ENCODE measurements at regions not wholly inside any gene's neighbourhood (a gene's known extent, or its start where the extent isn't known, plus 50 kb on each side); places are given as distances from the start of the nearest gene placed in this dataset.

DNA sequence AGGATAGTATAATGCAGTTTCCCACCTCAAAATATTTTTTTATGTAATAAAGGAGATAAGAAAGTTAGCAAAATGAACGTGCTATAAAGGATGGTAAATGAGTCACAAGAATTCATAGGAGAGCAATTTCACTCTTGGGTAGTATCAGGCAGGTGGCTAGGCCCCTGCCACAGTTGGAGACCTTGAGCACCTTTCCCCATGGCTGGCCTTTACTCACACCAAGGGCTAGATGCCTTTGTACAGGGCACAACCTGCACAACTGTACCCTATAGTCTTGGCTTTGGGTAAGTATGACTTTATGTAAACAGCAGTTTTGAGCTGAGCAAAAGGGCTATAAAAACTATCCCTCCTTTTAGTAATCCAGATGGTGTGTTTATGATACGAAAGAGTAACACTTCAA, 85.1 kb downstream of the CTH start:
- in situ Hi-C loops (cut with HindIII; ENCODE audit: extremely low pct_ligation_motif_present, low pct_unique_long_range_greater_than_20kb), result no loop called here
- Histone ChIP-seq H3K9ac (ENCODE audit: insufficient read depth, low read depth, low read length) (no peak overlapping the region), H3K27ac (ENCODE audit: extremely low read length, insufficient read depth, low read length) (no peak overlapping the region), H3K27me3 (ENCODE audit: control insufficient read depth in 1 of 2, insufficient read depth in 2 of 2, low read length in 2 of 2) (no peaks in the 10 kb centered on the region), H2AFZ (ENCODE audit: low read length) (no peak overlapping the region), H3K4me2 (ENCODE audit: low read depth, low read length) (no peak overlapping the region), H3K4me3 (replicated peaks in 1 of 3; ENCODE audit: insufficient read depth in 1 of 3, low read depth in 2 of 3, low read length in 3 of 3) (no peak overlapping the region), H4K20me1 (ENCODE audit: insufficient read depth, low read length) (no peaks in the 10 kb centered on the region), H3K4me1 (ENCODE audit: insufficient read depth, low read length) (no peaks in the 10 kb centered on the region), H3K36me3 (replicated peaks in 1 of 2; ENCODE audit: control insufficient read depth in 1 of 2, insufficient read depth in 2 of 2, low read length in 2 of 2) (no peaks in the 10 kb centered on the region), H3K9me3 (ENCODE audit: low read length) (no peaks in the 10 kb centered on the region), H3K79me2 (ENCODE audit: insufficient read depth, low read length) (no peaks in the 10 kb centered on the region)
- CTCF ChIA-PET (ENCODE audit: low intra/inter-chr PET ratio, low total read pairs), result no interaction called here
- DNase-seq (ENCODE audit: low spot score) (no peak), ATAC-seq (no peak), FAIRE-seq (no peak)
- POLR2A ChIA-PET, result no interaction called here
- no TSS peak for BruUV-seq (replicated peaks)
- 1% methylated on average over 2 of the region's 2 CpGs for WGBS (ENCODE audit: low lambda C conversion rate)
- intact Hi-C loops (cut with micrococcal nuclease; ENCODE audit: unreplicated experiment), result no loop called here
- TF ChIP-seq, protein P1, sequence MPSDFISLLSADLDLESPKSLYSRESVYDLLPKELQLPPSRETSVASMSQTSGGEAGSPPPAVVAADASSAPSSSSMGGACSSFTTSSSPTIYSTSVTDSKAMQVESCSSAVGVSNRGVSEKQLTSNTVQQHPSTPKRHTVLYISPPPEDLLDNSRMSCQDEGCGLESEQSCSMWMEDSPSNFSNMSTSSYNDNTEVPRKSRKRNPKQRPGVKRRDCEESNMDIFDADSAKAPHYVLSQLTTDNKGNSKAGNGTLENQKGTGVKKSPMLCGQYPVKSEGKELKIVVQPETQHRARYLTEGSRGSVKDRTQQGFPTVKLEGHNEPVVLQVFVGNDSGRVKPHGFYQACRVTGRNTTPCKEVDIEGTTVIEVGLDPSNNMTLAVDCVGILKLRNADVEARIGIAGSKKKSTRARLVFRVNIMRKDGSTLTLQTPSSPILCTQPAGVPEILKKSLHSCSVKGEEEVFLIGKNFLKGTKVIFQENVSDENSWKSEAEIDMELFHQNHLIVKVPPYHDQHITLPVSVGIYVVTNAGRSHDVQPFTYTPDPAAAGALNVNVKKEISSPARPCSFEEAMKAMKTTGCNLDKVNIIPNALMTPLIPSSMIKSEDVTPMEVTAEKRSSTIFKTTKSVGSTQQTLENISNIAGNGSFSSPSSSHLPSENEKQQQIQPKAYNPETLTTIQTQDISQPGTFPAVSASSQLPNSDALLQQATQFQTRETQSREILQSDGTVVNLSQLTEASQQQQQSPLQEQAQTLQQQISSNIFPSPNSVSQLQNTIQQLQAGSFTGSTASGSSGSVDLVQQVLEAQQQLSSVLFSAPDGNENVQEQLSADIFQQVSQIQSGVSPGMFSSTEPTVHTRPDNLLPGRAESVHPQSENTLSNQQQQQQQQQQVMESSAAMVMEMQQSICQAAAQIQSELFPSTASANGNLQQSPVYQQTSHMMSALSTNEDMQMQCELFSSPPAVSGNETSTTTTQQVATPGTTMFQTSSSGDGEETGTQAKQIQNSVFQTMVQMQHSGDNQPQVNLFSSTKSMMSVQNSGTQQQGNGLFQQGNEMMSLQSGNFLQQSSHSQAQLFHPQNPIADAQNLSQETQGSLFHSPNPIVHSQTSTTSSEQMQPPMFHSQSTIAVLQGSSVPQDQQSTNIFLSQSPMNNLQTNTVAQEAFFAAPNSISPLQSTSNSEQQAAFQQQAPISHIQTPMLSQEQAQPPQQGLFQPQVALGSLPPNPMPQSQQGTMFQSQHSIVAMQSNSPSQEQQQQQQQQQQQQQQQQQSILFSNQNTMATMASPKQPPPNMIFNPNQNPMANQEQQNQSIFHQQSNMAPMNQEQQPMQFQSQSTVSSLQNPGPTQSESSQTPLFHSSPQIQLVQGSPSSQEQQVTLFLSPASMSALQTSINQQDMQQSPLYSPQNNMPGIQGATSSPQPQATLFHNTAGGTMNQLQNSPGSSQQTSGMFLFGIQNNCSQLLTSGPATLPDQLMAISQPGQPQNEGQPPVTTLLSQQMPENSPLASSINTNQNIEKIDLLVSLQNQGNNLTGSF (CRISPR knock-in tag; IDR thresholded peaks at IDR 0.05), result no peak
- TF ChIP-seq CENPT (CRISPR knock-in tag; IDR thresholded peaks at IDR 0.05; ENCODE audit: low read depth) (no peak), ZNF775 (CRISPR knock-in tag; IDR thresholded peaks at IDR 0.05; ENCODE audit: borderline replicate concordance) (no peak), ZNF24 (IDR thresholded peaks at IDR 0.05) (no peak), KMT2B (CRISPR knock-in tag; IDR thresholded peaks at IDR 0.05) (no peak), PHB2 (IDR thresholded peaks at IDR 0.05; ENCODE audit: partially characterized antibody) (no peak), RXRB (CRISPR knock-in tag; IDR thresholded peaks at IDR 0.05; ENCODE audit: borderline replicate concordance) (no peak)
- TF ChIP-seq, protein P2, sequence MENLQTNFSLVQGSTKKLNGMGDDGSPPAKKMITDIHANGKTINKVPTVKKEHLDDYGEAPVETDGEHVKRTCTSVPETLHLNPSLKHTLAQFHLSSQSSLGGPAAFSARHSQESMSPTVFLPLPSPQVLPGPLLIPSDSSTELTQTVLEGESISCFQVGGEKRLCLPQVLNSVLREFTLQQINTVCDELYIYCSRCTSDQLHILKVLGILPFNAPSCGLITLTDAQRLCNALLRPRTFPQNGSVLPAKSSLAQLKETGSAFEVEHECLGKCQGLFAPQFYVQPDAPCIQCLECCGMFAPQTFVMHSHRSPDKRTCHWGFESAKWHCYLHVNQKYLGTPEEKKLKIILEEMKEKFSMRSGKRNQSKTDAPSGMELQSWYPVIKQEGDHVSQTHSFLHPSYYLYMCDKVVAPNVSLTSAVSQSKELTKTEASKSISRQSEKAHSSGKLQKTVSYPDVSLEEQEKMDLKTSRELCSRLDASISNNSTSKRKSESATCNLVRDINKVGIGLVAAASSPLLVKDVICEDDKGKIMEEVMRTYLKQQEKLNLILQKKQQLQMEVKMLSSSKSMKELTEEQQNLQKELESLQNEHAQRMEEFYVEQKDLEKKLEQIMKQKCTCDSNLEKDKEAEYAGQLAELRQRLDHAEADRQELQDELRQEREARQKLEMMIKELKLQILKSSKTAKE (CRISPR knock-in tag; IDR thresholded peaks at IDR 0.05; ENCODE audit: borderline replicate concordance), result no peak
- TF ChIP-seq, protein P3, sequence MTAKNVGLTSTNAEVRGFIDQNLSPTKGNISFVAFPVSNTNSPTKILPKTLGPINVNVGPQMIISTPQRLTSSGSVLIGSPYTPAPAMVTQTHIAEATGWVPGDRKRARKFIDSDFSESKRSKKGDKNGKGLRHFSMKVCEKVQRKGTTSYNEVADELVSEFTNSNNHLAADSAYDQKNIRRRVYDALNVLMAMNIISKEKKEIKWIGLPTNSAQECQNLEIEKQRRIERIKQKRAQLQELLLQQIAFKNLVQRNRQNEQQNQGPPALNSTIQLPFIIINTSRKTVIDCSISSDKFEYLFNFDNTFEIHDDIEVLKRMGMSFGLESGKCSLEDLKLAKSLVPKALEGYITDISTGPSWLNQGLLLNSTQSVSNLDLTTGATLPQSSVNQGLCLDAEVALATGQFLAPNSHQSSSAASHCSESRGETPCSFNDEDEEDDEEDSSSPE (CRISPR knock-in tag; IDR thresholded peaks at IDR 0.05), result no peak
- TF ChIP-seq, protein P4, sequence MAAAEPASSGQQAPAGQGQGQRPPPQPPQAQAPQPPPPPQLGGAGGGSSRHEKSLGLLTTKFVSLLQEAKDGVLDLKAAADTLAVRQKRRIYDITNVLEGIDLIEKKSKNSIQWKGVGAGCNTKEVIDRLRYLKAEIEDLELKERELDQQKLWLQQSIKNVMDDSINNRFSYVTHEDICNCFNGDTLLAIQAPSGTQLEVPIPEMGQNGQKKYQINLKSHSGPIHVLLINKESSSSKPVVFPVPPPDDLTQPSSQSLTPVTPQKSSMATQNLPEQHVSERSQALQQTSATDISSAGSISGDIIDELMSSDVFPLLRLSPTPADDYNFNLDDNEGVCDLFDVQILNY (CRISPR knock-in tag; conservative IDR thresholded peaks at IDR 0.05), result no peak
- TF ChIP-seq, protein P5, sequence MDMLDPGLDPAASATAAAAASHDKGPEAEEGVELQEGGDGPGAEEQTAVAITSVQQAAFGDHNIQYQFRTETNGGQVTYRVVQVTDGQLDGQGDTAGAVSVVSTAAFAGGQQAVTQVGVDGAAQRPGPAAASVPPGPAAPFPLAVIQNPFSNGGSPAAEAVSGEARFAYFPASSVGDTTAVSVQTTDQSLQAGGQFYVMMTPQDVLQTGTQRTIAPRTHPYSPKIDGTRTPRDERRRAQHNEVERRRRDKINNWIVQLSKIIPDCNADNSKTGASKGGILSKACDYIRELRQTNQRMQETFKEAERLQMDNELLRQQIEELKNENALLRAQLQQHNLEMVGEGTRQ (IDR thresholded peaks at IDR 0.05; ENCODE audit: low read depth, low read length), result no peak
- TF ChIP-seq, protein P5 (CRISPR knock-in tag; IDR thresholded peaks at IDR 0.05; ENCODE audit: borderline replicate concordance), result no peak
